ENCODE measurements at regions not wholly inside any gene's neighbourhood (a gene's known extent, or its start where the extent isn't known, plus 50 kb on each side); places are given as distances from the start of the nearest gene placed in this dataset.

DNA sequence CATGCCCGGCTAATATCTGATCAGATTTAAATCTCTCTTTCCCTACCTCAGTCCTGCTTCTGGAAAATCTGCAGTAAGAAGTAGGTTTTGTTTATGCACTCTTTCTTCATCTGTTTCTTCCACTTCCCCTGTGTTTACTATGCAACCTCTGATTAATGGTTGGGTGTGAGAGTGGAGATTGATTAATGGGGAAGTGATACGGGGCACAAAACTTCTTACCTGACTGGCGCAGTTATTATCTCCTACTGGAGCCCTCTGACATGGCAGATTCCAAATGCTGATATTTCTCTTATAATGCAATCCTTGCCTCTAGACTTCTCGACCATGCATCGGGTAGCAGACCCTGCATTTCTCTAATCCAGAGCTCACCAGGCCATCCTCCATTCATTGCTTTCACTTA, 60.2 kb upstream of the HPGD start (continued):
- no peak for TF ChIP-seq SP1 (IDR thresholded peaks at IDR 0.05; ENCODE audit: low read depth)
- no peak for TF ChIP-seq FOSL1 (IDR thresholded peaks at IDR 0.05; ENCODE audit: low read depth)
- TF ChIP-seq EZH2phosphoT487 (IDR thresholded peaks at IDR 0.05; ENCODE audit: borderline replicate concordance) = no peak
- no peak for TF ChIP-seq TCF7L2 (IDR thresholded peaks at IDR 0.05; ENCODE audit: borderline replicate concordance, extremely low read depth, insufficient read depth, insufficient read length)
- TF ChIP-seq CBX3 (IDR thresholded peaks at IDR 0.05; ENCODE audit: low read depth) = no peak
- TF ChIP-seq, protein P1, sequence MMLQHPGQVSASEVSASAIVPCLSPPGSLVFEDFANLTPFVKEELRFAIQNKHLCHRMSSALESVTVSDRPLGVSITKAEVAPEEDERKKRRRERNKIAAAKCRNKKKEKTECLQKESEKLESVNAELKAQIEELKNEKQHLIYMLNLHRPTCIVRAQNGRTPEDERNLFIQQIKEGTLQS (IDR thresholded peaks at IDR 0.05) = no peak
- no peak for TF ChIP-seq POLR2AphosphoS5 (IDR thresholded peaks at IDR 0.05; ENCODE audit: low read depth, low read length)
- no peak for TF ChIP-seq SRF (IDR thresholded peaks at IDR 0.05; ENCODE audit: low read depth)
- no peak for TF ChIP-seq ELF1 (IDR thresholded peaks at IDR 0.05; ENCODE audit: borderline replicate concordance, low read depth)
- TF ChIP-seq, protein P2, sequence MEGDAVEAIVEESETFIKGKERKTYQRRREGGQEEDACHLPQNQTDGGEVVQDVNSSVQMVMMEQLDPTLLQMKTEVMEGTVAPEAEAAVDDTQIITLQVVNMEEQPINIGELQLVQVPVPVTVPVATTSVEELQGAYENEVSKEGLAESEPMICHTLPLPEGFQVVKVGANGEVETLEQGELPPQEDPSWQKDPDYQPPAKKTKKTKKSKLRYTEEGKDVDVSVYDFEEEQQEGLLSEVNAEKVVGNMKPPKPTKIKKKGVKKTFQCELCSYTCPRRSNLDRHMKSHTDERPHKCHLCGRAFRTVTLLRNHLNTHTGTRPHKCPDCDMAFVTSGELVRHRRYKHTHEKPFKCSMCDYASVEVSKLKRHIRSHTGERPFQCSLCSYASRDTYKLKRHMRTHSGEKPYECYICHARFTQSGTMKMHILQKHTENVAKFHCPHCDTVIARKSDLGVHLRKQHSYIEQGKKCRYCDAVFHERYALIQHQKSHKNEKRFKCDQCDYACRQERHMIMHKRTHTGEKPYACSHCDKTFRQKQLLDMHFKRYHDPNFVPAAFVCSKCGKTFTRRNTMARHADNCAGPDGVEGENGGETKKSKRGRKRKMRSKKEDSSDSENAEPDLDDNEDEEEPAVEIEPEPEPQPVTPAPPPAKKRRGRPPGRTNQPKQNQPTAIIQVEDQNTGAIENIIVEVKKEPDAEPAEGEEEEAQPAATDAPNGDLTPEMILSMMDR (IDR thresholded peaks at IDR 0.05 in 2 of 3, conservative IDR thresholded peaks at IDR 0.05 in 1 of 3; ENCODE audit: borderline replicate concordance in 1 of 3, insufficient read depth in 1 of 3, low read depth in 2 of 3, low read length in 2 of 3) = no peak

DNA sequence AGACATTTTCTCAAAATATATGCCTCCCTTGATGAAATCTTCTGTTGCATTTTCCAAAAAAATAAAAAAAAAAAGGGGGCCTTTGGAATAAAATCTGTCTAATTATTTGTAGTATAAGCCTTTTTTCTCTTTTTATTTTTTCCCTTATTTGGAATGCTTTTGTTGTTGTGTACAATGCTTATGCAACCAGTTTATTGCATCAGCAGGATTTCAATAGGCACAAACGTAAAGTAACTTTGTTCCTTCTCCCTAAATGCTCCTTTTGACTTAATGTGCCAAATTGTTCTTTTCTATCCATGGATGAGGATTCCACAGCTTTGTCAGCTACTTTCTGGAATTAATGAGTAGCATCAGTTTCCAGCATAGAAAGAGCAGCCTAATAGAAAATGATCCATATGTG, 59.6 kb upstream of the HPGD start:
- ATAC-seq = no peak

More for the DNA sequence above, 59.6 kb upstream of the HPGD start:
- TF ChIP-seq, protein P3, sequence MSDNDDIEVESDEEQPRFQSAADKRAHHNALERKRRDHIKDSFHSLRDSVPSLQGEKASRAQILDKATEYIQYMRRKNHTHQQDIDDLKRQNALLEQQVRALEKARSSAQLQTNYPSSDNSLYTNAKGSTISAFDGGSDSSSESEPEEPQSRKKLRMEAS (IDR thresholded peaks at IDR 0.05) = no peak
- TF ChIP-seq ELF1 (IDR thresholded peaks at IDR 0.05; ENCODE audit: borderline replicate concordance, low read depth) (no peak), EZH2phosphoT487 (IDR thresholded peaks at IDR 0.05; ENCODE audit: borderline replicate concordance) (no peak), CEBPB (IDR thresholded peaks at IDR 0.05; ENCODE audit: low read depth) (no peak), EZH2 (IDR thresholded peaks at IDR 0.05) (no peak)
- TF ChIP-seq, protein P2 (IDR thresholded peaks at IDR 0.05 in 2 of 3, conservative IDR thresholded peaks at IDR 0.05 in 1 of 3; ENCODE audit: borderline replicate concordance in 1 of 3, insufficient read depth in 1 of 3, low read depth in 2 of 3, low read length in 2 of 3) = no peak
- Histone ChIP-seq H3K9me2 (ENCODE audit: insufficient read depth) (no peaks in the 10 kb centered on the region), H3K27me3 (ENCODE audit: insufficient read depth, low read length) (no peaks in the 10 kb centered on the region), H2AFZ (ENCODE audit: low read depth, low read length, poor library complexity, severe bottlenecking) (no peak overlapping the region), H3K79me2 (ENCODE audit: insufficient read depth, low read length) (no peaks in the 10 kb centered on the region), H3K27ac (ENCODE audit: low read depth, low read length) (no peak overlapping the region), H3K4me3 (replicated peaks in 1 of 2; ENCODE audit: low read depth in 1 of 2, low read length in 2 of 2) (no peak overlapping the region), H3K4me2 (ENCODE audit: low read length) (no peak overlapping the region), H3K9me3 (ENCODE audit: control insufficient read depth in 1 of 2, insufficient read depth in 1 of 2, low read depth in 1 of 2, low read length in 2 of 2) (no peaks in the 10 kb centered on the region), H3K4me1 (ENCODE audit: control insufficient read depth in 1 of 2, insufficient read depth in 2 of 2, low read length in 2 of 2) (no peaks in the 10 kb centered on the region), H3K9ac (ENCODE audit: low read length) (no peak overlapping the region), H4K20me1 (ENCODE audit: insufficient read depth) (no peaks in the 10 kb centered on the region), H3K36me3 (ENCODE audit: control insufficient read depth in 1 of 2, insufficient read depth in 2 of 2, low read length in 2 of 2) (no peaks in the 10 kb centered on the region)
- no peak for DNase-seq (ENCODE audit: low read depth, low spot score)
- POLR2A ChIA-PET = no interaction called here
- RAD21 ChIA-PET (ENCODE audit: low non-redundant PET in 1 of 2, low total read pairs in 2 of 2, uncharacterized antibody in 2 of 2, unreplicated experiment in 2 of 2) = no interaction called here
- CTCF ChIA-PET = no interaction called here
- intact Hi-C loops (cut with micrococcal nuclease) = no loop called here
- BruUV-seq (replicated peaks) = no TSS peak

Data from HCT116 (cell line).